DMS79 (cell line): ENCODE measurements at regions not wholly inside any gene's neighbourhood (a gene's known extent, or its start where the extent isn't known, plus 50 kb on each side); places are given as distances from the start of the nearest gene placed in this dataset.
"Not testable (repeated sequence)": the region's sequence is repeated elsewhere in the genome, so short reads cannot be mapped to it uniquely, and the experiment has no call there.

ENCODE experiments used
- DNase-seq: peaks from one replicate; lab custom pipeline; 2025; lab: John Stamatoyannopoulos, UW

GRCh38 chrX:14351611-14352303, 177.6 kb upstream of the GLRA2 start:
- DNase-seq, result no peak

- no peak for DNase-seq
These were observed 181.8 kb upstream of the GLRA2 start for GRCh38 chrX:14347523-14347922.

- no peak for DNase-seq
These were observed 185.0 kb upstream of the GLRA2 start for GRCh38 chrX:14344172-14344940.

GRCh38 chrX:14309431-14309830, 219.9 kb upstream of the GLRA2 start:
- no peak for DNase-seq

GRCh38 chrX:14308976-14309375, 220.4 kb upstream of the GLRA2 start:
- not testable (repeated sequence) for DNase-seq

- DNase-seq, result no peak
These were observed 225.4 kb upstream of the GLRA2 start for GRCh38 chrX:14303891-14304290.

GRCh38 chrX:14302561-14302960, 226.8 kb upstream of the GLRA2 start:
- not testable (repeated sequence) for DNase-seq

GRCh38 chrX:14300376-14300775, 229.0 kb upstream of the GLRA2 start:
- DNase-seq, result peak; percentile 6

- no peak for DNase-seq
These were observed 233.9 kb upstream of the GLRA2 start for GRCh38 chrX:14295426-14295825.

- DNase-seq, result no peak
These were observed 237.5 kb upstream of the GLRA2 start for GRCh38 chrX:14291666-14292500.

- DNase-seq, result no peak
These were observed 239.0 kb upstream of the GLRA2 start for GRCh38 chrX:14290335-14290734.

GRCh38 chrX:14274691-14275090, 245.0 kb upstream of the GEMIN8 start:
- DNase-seq, result no peak

GRCh38 chrX:14267216-14267615, 237.5 kb upstream of the GEMIN8 start:
- DNase-seq, result no peak

- no peak for DNase-seq
These were observed 237.0 kb upstream of the GEMIN8 start for GRCh38 chrX:14266705-14267104.

GRCh38 chrX:14243823-14244222, 214.1 kb upstream of the GEMIN8 start:
- DNase-seq, result no peak

- DNase-seq, result no peak
These were observed 205.3 kb upstream of the GEMIN8 start for GRCh38 chrX:14235004-14235403.

- no peak for DNase-seq
These were observed 203.0 kb upstream of the GEMIN8 start for GRCh38 chrX:14232688-14233087.

- no peak for DNase-seq
These were observed 198.9 kb upstream of the GEMIN8 start for GRCh38 chrX:14228611-14229010.

GRCh38 chrX:14220386-14220944, 190.8 kb upstream of the GEMIN8 start:
- DNase-seq, result no peak

GRCh38 chrX:14209034-14209433, 179.3 kb upstream of the GEMIN8 start:
- no peak for DNase-seq

- DNase-seq, result no peak
These were observed 165.0 kb upstream of the GEMIN8 start for GRCh38 chrX:14194711-14195110.

- no peak for DNase-seq
These were observed 163.9 kb upstream of the GEMIN8 start for GRCh38 chrX:14193547-14193946.
